Astrocyte (in vitro differentiated cells and primary cell): ENCODE measurements at regions not wholly inside any gene's neighbourhood (a gene's known extent, or its start where the extent isn't known, plus 50 kb on each side); places are given as distances from the start of the nearest gene placed in this dataset.

ENCODE experiments used
- EZH2 ChIP-seq: IDR thresholded peaks from 2 replicates; pipeline ENCODE4 v1.6.1; 2012; ENCODE audit warnings: mild to moderate bottlenecking, low read length, inconsistent platforms; ENCODE audit not compliant: insufficient read depth
- TF ChIP-seq, protein P1 (sequence below): IDR thresholded peaks from 2 replicates; pipeline ENCODE4 v1.5.1; 2011; ENCODE audit warnings: low read depth, mild to moderate bottlenecking, inconsistent platforms, low read length, moderate library complexity; ENCODE audit not compliant: insufficient read depth

GRCh38 chrX:145506214-145506613 lies 258.9 kb downstream of the SPANXN1 start:
- TF ChIP-seq, protein P1, sequence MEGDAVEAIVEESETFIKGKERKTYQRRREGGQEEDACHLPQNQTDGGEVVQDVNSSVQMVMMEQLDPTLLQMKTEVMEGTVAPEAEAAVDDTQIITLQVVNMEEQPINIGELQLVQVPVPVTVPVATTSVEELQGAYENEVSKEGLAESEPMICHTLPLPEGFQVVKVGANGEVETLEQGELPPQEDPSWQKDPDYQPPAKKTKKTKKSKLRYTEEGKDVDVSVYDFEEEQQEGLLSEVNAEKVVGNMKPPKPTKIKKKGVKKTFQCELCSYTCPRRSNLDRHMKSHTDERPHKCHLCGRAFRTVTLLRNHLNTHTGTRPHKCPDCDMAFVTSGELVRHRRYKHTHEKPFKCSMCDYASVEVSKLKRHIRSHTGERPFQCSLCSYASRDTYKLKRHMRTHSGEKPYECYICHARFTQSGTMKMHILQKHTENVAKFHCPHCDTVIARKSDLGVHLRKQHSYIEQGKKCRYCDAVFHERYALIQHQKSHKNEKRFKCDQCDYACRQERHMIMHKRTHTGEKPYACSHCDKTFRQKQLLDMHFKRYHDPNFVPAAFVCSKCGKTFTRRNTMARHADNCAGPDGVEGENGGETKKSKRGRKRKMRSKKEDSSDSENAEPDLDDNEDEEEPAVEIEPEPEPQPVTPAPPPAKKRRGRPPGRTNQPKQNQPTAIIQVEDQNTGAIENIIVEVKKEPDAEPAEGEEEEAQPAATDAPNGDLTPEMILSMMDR, result no peak
- TF ChIP-seq EZH2, result no peak
